Heart left ventricle (tissue), 13 donors: ENCODE measurements at regions not wholly inside any gene's neighbourhood (a gene's known extent, or its start where the extent isn't known, plus 50 kb on each side); places are given as distances from the start of the nearest gene placed in this dataset.

Experiments
- POLR2A ChIP-seq, 2 donors: fragments of 450-650 bp; IDR thresholded peaks; one replicate each; pipeline ENCODE4 v1.6.1; 2017; ENCODE audit warnings: antibody characterized with exemption in 2 of 2, mild to moderate bottlenecking in 2 of 2, moderate library complexity in 2 of 2
- TF ChIP-seq, protein P1 (sequence below), 12 donors: fragments of 200-600 bp; sonication (generic) in 4 of 12; IDR thresholded peaks; one replicate each; pipeline versions ENCODE4 v1.5.0 to v1.8.0; 2018 to 2022; ENCODE audit warnings: antibody characterized with exemption in 12 of 12, mild to moderate bottlenecking in 5 of 12
- donor health status: ischemic (EF 13 %, LVEDD 7.1; RV severe dilation, severe dysfunction).
- donor health status: DM: no; HTN: yes; CAD: no.
- donor health status: DM: no; HTN: no; CAD: no.
- donor health status: ischemic (EF 25% LVEDD 6.9; RV normal size, moderate dysfunction).
- donor health status: ischemic (EF 25% LVEDD 5.7; RV mildly dilated, moderate dysfunction).
- donor health status: ischemic (EF 35%, LVEDD 5.7; RV mildly dilated, moderate dysfunction).
- donor health status: nonischemic (EF 11% LVEDD 7.7; RV severe dilation, severe dysfunction).
- donor health status: DM: yes; HTN: yes; CAD: no.
- donor health status: PGD.
- donor health status: ischemic (EF 29% LVEDD 5.4; RV normal size, mild dysfunction).
- donor health status: nonischemic (EF 23%, LVEDD 6.1; RV moderate dilation, normal function).

DNA sequence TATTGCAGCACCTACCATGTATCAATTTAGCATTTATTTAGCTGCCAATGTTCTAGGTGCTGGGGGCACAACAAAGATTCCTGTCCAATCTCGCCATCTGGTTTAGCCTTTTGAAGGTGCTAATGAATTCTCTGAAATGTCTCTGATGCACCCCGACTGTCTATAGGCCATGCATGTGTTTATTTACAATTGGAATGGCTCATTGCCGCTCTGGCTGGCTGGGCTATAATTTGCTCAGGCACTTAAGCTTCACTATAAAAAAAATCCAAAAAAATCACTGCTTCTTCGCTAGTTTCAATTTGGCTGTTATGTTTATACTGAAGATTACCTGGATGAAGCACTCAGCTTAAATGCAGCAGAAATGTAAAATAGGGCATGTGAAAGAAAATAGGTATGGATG, 115.0 kb upstream of the PAX6 start:
- no peak for TF ChIP-seq POLR2A (IDR thresholded peaks at IDR 0.05)
- TF ChIP-seq, protein P1, sequence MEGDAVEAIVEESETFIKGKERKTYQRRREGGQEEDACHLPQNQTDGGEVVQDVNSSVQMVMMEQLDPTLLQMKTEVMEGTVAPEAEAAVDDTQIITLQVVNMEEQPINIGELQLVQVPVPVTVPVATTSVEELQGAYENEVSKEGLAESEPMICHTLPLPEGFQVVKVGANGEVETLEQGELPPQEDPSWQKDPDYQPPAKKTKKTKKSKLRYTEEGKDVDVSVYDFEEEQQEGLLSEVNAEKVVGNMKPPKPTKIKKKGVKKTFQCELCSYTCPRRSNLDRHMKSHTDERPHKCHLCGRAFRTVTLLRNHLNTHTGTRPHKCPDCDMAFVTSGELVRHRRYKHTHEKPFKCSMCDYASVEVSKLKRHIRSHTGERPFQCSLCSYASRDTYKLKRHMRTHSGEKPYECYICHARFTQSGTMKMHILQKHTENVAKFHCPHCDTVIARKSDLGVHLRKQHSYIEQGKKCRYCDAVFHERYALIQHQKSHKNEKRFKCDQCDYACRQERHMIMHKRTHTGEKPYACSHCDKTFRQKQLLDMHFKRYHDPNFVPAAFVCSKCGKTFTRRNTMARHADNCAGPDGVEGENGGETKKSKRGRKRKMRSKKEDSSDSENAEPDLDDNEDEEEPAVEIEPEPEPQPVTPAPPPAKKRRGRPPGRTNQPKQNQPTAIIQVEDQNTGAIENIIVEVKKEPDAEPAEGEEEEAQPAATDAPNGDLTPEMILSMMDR (IDR thresholded peaks at IDR 0.05), result no peak
